ENCODE measurements at regions not wholly inside any gene's neighbourhood (a gene's known extent, or its start where the extent isn't known, plus 50 kb on each side); places are given as distances from the start of the nearest gene placed in this dataset.

GRCh38 chr6:115865914-115866313, 194.8 kb downstream of the FRK start:
- Histone ChIP-seq H3K9ac (ENCODE audit: insufficient read depth, low read depth, low read length) (no peak overlapping the region), H3K79me2 (ENCODE audit: insufficient read depth, low read length) (no peaks in the 10 kb centered on the region), H3K36me3 (replicated peaks in 1 of 2; ENCODE audit: control insufficient read depth in 1 of 2, insufficient read depth in 2 of 2, low read length in 2 of 2) (no peaks in the 10 kb centered on the region), H2AFZ (ENCODE audit: low read length) (no peak overlapping the region), H4K20me1 (ENCODE audit: insufficient read depth, low read length) (no peaks in the 10 kb centered on the region), H3K4me3 (replicated peaks in 1 of 3; ENCODE audit: insufficient read depth in 1 of 3, low read depth in 2 of 3, low read length in 3 of 3) (no peak overlapping the region), H3K27me3 (ENCODE audit: control insufficient read depth in 1 of 2, insufficient read depth in 2 of 2, low read length in 2 of 2) (no peaks in the 10 kb centered on the region), H3K4me2 (ENCODE audit: low read depth, low read length) (no peak overlapping the region), H3K9me3 (ENCODE audit: low read length) (no peaks in the 10 kb centered on the region), H3K4me1 (ENCODE audit: insufficient read depth, low read length) (no peaks in the 10 kb centered on the region), H3K27ac (ENCODE audit: extremely low read length, insufficient read depth, low read length) (no peak overlapping the region)
- no TSS peak for BruUV-seq (replicated peaks)
- 6% methylated on average over 2 of the region's 2 CpGs for WGBS (ENCODE audit: low lambda C conversion rate)
- ChIA-PET CTCF (ENCODE audit: low intra/inter-chr PET ratio, low total read pairs) (no interaction called here), POLR2A (no interaction called here)
- intact Hi-C loops (cut with micrococcal nuclease; ENCODE audit: unreplicated experiment) (no loop called here), in situ Hi-C loops (cut with HindIII; ENCODE audit: extremely low pct_ligation_motif_present, low pct_unique_long_range_greater_than_20kb) (no loop called here)
- ATAC-seq, result no peak
- DNase-seq (ENCODE audit: low spot score), result no peak
- no peak for FAIRE-seq
- TF ChIP-seq KIAA2018 (CRISPR knock-in tag; IDR thresholded peaks at IDR 0.05; ENCODE audit: borderline replicate concordance) (no peak), SATB2 (CRISPR knock-in tag; IDR thresholded peaks at IDR 0.05) (no peak), NCOA5 (CRISPR knock-in tag; IDR thresholded peaks at IDR 0.05) (no peak), MEF2D (CRISPR knock-in tag; IDR thresholded peaks at IDR 0.05) (no peak), SIX1 (CRISPR knock-in tag; IDR thresholded peaks at IDR 0.05; ENCODE audit: borderline replicate concordance) (no peak), SNAPC5 (CRISPR knock-in tag; IDR thresholded peaks at IDR 0.05; ENCODE audit: borderline replicate concordance) (no peak), MIXL1 (CRISPR knock-in tag; IDR thresholded peaks at IDR 0.05) (no peak), ZNF614 (CRISPR knock-in tag; IDR thresholded peaks at IDR 0.05; ENCODE audit: borderline replicate concordance) (no peak), TAF15 (IDR thresholded peaks at IDR 0.05; ENCODE audit: low read depth, low read length, poor library complexity, severe bottlenecking) (no peak), ZNF841 (CRISPR knock-in tag; IDR thresholded peaks at IDR 0.05; ENCODE audit: borderline replicate concordance) (no peak), TBL1XR1 (IDR thresholded peaks at IDR 0.05; ENCODE audit: borderline replicate concordance, low read length, partially characterized antibody) (no peak)
- TF ChIP-seq, protein P1, sequence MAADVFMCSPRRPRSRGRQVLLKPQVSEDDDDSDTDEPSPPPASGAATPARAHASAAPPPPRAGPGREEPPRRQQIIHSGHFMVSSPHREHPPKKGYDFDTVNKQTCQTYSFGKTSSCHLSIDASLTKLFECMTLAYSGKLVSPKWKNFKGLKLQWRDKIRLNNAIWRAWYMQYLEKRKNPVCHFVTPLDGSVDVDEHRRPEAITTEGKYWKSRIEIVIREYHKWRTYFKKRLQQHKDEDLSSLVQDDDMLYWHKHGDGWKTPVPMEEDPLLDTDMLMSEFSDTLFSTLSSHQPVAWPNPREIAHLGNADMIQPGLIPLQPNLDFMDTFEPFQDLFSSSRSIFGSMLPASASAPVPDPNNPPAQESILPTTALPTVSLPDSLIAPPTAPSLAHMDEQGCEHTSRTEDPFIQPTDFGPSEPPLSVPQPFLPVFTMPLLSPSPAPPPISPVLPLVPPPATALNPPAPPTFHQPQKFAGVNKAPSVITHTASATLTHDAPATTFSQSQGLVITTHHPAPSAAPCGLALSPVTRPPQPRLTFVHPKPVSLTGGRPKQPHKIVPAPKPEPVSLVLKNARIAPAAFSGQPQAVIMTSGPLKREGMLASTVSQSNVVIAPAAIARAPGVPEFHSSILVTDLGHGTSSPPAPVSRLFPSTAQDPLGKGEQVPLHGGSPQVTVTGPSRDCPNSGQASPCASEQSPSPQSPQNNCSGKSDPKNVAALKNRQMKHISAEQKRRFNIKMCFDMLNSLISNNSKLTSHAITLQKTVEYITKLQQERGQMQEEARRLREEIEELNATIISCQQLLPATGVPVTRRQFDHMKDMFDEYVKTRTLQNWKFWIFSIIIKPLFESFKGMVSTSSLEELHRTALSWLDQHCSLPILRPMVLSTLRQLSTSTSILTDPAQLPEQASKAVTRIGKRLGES (CRISPR knock-in tag; IDR thresholded peaks at IDR 0.05; ENCODE audit: borderline replicate concordance), result no peak
- TF ChIP-seq, protein P2, sequence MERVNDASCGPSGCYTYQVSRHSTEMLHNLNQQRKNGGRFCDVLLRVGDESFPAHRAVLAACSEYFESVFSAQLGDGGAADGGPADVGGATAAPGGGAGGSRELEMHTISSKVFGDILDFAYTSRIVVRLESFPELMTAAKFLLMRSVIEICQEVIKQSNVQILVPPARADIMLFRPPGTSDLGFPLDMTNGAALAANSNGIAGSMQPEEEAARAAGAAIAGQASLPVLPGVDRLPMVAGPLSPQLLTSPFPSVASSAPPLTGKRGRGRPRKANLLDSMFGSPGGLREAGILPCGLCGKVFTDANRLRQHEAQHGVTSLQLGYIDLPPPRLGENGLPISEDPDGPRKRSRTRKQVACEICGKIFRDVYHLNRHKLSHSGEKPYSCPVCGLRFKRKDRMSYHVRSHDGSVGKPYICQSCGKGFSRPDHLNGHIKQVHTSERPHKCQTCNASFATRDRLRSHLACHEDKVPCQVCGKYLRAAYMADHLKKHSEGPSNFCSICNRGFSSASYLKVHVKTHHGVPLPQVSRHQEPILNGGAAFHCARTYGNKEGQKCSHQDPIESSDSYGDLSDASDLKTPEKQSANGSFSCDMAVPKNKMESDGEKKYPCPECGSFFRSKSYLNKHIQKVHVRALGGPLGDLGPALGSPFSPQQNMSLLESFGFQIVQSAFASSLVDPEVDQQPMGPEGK (CRISPR knock-in tag; IDR thresholded peaks at IDR 0.05), result no peak

Data from HepG2 (cell line).